GM19043 (cell line): ENCODE measurements at regions not wholly inside any gene's neighbourhood (a gene's known extent, or its start where the extent isn't known, plus 50 kb on each side); places are given as distances from the start of the nearest gene placed in this dataset.
A peak's percentile ranks its signal among the peaks of the same experiment; 100 is the strongest.
"Not testable (repeated sequence)": the region's sequence is repeated elsewhere in the genome, so short reads cannot be mapped to it uniquely, and the experiment has no call there.

Source experiments
- ATAC-seq: cut with Tn5 transposase; IDR thresholded peaks from one replicate; pipeline ENCODE4 v1.9.1; 2021; ENCODE audit warnings: low read depth; ENCODE audit not compliant: unreplicated experiment

DNA sequence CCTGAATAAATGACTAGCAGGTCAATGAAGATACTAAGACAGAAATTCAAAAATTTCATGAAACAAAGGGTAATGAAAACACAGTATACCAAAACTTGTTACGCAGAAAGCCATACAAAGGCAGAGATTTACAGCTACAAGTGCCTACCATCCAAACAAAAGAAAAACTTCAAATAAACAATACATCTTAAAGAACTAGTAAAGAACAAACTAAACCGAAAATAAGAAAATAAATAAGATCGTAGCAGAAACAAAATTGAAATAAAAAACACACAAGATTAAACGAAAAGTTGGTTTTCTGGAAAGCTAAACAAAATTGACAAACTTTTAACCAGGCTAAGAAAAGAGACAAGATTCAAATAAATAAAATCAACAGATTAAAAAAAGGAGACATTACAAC lies 51.5 kb downstream of the VPREB1 start:
- not testable (repeated sequence) for ATAC-seq

DNA sequence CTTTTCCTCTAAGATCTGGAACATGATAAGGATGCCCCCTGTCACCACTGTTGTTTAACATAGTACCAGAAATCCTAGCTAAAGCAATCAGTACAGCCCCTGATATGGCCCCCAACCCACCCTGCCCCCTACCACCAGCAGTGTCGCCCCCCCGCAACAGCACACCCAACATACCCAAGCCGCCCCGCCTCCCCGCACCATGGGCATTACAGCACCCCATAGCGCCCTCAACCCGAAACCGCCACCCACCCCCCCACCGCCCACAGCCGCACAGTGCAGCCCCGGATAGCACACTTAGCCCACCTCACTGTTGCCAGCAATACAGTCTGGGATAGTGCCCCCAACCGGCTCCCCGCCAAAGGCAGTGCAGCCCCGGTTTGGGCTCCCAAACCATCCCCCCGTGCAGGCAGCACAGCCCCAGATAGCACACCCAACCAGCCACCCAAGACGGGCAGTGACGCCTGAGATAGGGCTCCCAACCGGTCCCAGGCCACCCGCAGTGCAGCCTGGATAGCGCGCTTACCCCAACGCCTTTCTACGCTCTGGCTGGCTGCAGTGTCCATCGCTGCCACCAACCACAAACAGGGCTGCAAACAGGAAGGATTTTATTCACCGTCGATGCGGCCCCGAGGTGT lies 52.7 kb downstream of the VPREB1 start:
- not testable (repeated sequence) for ATAC-seq

DNA sequence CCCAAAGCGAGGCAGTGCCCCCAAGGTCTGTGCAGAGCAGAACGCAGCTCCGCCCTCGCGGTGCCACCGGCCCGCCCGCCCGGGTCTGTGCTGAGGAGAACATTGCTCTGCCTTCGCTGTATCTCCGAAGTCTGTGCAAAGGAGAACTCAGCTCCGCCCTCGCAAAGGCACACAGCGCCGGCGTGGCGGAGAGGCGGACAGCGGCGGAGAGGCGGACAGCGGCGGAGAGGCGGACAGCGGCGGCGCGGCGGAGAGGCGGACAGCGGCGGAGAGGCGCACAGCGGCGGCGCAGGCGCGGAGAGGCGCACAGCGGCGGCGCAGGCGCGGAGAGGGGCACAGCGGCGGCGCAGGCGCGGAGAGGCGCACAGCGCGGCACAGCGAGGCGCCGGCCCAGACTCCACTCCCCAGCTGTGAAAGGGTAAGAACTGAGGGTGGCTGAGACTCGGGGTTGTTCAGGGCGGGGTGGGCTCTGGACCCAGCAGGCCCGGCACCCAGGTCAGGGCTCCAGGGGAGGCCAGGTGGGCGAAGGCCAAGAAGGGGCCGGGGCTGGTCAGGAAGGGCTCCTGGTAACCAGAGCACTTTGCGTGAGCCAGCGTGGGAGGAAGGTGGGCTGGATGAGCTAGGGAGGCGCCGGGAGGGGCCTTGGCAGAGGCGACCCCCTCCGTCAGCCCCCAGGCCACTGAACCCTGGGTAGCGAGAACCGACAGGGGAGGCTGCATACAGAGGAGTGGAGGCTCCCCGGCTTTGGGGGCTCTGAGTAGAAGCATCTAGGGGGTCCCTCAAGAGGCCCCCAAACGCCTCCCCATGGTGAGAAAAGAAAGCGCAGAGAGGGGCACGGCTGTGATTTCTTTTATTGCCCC lies 53.4 kb downstream of the VPREB1 start:
- ATAC-seq, result peak; percentile 53

DNA sequence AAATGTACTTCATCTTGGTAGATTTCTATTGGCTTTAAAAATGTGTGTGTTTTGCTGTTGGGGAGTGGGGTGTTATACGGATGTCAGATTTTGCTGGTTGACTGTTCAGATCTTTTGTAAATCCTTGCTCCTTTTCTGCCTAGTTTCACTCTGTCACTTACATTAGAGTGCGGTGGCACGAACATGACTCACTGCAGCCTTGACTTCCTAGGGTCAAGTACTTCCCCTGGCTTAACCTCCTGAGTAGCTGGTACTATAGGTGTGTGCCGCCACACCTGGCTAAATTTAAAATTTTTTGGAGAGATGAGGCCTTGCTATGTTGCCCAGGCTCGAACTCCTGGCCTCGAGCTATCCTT lies 54.0 kb downstream of the VPREB1 start:
- ATAC-seq, result not testable (repeated sequence)

DNA sequence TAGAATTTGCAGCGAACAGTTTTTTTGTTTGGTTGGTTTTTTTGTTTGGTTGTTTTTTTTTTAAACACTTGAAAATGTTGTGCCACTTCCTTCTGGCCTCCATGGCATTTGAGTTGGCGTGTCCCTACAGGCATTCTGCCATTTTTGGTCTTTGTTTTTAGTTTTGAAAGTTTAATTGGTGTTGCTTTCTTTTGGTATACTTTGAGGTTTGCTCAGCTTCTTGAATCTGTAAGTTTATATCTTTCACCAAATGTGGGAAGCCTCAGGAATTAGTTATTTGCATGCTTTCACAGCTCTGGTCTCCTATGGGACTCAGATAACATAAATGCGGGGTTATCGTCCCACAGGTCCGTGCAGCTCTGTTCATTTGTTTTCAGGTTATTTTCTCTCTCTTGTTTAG lies 55.9 kb downstream of the VPREB1 start:
- ATAC-seq, result not testable (repeated sequence)

DNA sequence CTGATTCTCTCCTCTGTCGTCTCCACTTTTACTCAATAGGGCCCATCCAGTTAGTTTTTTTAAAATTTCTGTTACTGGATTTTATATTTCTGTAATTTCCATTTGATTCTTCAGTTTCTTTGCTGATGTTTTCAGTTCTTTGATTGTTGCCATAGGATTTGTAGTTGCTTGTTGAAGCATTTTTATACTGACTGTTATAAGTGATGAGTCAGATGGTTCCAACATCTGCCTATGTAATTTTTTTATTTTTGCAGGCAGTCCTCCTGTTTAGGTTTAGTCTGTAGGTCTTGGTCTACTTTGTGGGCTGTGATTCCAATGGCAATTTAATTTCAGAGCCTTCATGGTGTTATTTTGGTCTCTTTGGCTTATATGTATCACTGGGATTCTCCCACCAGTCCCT lies 56.4 kb downstream of the VPREB1 start:
- ATAC-seq, result not testable (repeated sequence)

DNA sequence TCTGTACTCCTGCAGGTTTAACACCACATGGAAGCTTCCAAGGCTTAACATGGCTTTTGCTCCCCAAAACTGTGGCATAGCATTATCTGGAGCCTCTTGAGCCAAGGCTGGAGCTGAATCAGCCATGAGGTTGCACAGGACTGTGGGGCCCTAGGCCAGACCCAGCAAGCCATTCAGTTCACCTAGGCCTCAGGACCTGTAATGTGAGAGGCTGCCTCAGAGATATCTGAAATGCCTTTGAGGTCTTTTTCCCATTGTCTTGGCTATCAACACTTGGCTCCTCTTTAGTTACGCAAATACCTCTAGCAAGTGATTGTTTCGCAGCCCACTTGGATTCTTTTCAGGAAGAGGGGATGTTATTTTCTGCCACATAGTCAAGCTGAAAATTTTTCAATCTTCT lies 72.0 kb downstream of the VPREB1 start:
- ATAC-seq, result no peak

DNA sequence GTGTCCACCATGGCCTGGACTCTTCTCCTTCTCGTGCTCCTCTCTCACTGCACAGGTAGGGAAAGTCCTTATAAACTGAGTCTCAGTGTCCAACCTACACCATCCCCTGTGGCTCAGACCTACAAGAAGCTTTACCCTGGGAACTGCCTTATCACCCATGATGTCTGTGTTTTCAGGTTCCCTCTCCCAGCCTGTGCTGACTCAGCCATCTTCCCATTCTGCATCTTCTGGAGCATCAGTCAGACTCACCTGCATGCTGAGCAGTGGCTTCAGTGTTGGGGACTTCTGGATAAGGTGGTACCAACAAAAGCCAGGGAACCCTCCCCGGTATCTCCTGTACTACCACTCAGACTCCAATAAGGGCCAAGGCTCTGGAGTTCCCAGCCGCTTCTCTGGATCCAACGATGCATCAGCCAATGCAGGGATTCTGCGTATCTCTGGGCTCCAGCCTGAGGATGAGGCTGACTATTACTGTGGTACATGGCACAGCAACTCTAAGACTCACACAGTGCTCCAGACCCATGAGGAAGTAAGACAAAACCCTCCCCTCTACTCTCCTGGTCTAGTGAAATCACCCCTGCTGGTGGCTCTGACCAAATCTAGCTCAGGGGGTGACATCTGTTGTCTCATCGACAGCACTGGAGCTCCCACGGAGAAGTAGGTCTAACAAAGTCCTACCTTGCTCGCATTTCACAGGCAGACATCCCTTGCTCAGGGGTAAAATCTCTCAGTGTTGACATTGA lies 74.3 kb downstream of the VPREB1 start:
- no peak for ATAC-seq

DNA sequence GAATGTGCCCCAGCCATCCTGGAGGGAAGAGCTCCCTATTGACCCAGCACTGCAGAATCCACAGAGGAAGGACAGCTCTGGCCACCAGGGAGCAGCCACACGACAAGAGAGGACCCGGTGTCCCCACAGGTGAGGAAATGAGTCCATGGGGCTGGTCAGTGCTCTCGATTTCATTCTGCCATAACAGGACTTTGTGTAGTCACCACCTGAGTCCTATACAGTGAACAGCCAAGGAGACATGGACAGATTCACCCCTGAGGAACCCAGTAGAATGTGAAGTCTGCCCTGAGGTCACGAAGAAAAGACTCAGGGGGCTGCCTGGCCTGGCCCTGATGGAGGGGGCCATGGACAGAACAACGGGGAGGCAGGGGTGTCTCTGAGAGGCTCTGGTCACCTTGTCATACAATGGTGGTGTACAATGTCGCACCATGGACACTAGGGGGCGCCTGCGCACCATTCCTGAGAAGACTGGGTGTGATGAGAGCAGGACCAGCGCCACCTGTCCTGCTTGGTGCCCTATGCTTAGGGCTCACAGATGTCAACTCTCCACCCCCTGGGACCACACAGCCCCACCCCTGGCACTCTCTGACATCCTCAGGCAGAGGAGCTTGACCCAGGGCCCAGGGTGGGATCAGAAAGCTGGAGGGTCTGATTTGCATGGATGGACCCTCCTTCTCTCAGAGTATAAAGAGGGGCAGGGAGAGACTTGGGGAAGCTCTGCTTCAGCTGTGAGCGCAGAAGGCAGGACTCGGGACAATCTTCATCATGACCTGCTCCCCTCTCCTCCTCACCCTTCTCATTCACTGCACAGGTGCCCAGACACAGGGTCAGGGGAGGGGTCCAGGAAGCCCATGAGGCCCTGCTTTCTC lies 77.4 kb downstream of the VPREB1 start:
- not testable (repeated sequence) for ATAC-seq

DNA sequence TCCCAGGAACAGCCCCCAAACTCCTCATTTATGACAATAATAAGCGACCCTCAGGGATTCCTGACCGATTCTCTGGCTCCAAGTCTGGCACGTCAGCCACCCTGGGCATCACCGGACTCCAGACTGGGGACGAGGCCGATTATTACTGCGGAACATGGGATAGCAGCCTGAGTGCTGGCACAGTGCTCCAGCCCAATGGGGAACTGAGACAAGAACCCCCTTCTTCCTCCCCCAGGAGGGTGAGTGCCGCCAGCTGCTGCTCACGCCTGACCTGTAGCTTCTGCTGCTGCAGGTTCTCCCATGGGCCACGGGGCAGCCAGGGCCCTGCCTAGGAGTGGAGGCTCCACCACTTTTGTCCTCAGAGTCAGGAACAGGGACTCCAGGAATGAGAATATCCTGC lies 78.2 kb downstream of the VPREB1 start:
- no peak for ATAC-seq

DNA sequence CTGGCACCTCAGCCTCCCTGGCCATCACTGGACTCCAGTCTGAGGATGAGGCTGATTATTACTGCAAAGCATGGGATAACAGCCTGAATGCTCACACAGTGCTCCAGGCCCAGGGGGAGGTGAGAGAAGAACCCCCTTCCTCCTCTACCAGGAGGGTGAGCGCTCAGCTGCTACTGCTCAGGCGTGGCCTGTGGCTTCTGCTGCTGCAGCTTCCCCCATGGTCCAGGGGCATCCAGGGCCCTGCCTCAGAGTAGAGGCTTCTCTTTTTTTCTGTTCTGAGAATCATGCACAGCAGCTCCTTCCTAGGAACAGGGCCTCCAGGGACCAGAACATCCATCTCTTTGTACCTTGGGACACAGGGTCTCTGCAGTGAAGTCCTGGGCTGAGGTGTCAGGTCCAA lies 83.1 kb downstream of the VPREB1 start:
- no peak for ATAC-seq

DNA sequence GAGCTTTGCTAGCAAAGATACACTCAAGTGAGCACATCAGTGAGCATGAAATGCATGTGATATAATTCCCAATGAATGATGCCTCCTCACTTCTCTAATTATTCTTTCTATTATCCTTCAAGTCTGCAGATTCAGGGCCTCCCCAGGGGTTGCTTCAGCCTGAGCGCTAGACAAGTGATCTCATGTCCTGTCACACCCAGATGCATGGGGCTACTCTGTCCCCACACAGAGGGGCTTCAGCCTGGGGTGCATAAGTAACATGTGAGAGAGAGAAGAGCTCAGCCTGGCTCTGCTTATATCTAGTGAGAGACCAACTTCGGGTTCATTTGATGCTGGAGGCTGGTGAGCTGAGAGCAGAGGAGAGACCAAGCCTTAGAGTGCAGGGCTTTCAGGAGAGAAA lies 85.2 kb downstream of the VPREB1 start:
- no peak for ATAC-seq

DNA sequence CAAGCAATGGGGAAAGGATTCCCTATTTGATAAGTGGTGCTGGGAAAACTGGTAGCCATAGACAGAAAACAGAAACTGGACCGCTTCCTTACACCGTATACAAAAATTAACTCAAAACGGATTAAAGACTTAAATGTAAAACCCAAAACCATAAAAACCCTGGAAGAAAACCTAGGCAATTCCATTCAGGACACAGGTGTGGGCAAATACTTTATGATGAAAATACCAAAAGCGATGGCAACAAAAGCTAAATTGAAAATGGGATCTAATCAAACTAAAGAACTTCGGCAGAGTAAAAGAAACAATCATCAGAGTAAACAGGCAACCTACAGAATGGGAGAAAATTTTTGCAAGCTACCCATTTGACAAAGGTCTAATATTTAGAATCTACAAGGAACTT lies 91.1 kb downstream of the VPREB1 start:
- not testable (repeated sequence) for ATAC-seq

DNA sequence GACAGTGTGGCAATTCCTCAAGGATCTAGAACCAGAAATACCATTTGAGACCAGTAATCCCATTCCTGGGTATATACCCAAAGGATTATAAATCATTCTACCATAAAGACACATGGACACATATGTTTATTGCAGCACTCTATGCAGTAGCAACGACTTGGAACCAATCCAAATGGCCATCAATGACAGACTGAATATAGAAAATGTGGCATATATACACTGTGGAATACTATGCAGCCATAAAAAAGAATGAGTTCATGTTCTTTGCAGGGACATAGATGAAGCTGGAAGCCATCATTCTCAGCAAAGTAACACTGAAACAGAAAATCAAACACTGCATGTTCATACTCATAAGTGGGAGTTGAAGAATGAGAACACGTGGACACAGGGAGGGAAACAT lies 91.7 kb downstream of the VPREB1 start:
- ATAC-seq, result not testable (repeated sequence)

DNA sequence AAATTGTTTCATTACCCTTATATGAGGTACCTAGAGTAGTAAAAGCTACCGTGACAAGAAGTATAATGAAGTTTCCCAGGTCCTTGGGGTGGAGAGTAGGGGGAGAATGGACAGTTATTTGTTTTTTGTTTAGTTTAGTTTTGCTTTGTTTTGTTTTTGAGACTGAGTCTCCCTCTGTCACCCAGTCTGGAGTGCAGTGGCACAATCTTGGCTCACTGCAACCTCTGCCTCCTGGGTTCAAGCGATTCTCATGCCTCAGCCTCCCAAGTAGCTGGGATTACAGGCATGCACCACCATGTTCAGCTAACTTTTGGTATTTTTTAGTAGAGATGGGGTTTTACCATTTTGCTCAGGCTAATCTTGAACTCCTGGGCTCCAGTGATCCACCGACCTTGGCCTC lies 94.2 kb downstream of the VPREB1 start:
- ATAC-seq, result not testable (repeated sequence)

DNA sequence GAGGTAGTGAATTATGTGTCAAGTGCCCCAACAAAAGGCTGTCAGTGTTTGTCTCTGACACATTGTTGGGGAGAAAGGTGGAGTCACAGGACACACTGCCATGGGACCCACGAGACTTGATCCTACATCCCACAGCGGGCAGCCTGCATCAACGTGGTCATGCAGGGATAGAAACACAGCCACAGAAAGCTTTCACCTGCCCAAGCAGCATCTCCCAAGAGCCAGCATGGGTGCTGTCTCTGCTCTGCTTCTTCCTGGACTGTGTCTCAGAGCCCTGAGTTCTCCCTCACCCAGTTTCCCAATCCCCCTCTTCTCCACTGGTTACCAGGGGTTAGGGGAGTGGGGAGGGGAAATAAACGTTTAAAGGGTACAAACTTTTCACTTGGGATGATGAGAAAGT lies 97.2 kb downstream of the VPREB1 start:
- ATAC-seq, result no peak

DNA sequence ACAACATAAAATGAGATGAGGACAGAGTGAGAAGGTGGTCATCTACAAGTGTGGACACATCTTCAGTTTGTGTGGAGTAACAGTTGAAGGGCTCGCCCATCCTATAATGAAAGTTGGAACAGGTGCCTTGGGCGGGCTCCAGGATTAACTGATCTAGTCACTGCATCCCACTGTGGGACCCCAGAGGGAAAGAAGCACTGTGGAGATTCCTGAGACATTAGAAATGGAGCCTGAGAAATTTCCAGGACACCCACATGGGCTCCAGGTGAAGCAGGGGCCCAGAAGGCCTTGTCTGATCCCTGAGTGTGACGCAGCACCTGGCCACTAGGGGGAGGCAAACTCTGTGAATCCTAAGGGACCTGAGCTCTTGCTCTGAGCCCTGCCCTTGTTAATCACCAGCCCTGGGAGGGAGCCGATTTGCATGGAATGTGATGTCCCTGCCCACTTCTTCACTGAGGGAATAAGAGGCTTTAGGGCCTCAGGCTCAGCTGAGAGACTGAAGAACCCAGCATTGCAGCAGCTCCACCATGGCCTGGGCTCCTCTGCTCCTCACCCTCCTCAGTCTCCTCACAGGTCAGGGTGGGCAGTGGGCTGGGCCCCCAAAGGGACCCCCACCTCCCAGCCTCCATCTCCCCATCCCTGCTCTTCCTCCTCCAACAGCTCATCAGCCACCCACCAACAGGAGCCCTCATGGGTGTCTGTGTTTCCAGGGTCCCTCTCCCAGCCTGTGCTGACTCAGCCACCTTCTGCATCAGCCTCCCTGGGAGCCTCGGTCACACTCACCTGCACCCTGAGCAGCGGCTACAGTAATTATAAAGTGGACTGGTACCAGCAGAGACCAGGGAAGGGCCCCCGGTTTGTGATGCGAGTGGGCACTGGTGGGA lies 98.4 kb downstream of the VPREB1 start:
- ATAC-seq, result no peak

DNA sequence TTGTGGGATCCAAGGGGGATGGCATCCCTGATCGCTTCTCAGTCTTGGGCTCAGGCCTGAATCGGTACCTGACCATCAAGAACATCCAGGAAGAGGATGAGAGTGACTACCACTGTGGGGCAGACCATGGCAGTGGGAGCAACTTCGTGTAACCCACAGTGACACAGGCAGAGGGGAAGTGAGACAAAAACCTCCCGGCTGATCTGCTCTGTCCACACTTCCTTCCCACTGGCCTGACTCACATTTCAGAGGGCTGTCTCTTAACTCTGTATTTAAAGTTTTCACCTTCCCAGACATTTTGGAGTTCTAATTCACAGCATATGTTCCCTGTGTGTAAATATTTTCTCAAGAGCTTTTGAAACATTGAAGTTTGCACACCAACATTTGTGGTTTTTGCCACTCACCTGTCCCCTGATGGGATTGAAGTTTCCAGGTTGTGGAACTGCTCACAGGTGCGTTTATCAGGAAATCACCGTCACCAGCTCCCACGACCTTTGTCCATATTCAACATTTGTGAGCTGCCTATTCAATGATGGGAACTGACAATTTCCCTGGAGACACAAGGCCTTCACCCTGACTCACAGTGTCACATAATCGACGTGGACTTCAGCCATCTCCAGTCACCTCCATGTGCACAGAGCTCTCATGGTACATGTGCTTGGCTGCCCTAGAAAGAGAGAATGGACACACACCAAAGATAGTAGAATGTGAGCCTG lies 99.2 kb downstream of the VPREB1 start:
- ATAC-seq, result no peak

DNA sequence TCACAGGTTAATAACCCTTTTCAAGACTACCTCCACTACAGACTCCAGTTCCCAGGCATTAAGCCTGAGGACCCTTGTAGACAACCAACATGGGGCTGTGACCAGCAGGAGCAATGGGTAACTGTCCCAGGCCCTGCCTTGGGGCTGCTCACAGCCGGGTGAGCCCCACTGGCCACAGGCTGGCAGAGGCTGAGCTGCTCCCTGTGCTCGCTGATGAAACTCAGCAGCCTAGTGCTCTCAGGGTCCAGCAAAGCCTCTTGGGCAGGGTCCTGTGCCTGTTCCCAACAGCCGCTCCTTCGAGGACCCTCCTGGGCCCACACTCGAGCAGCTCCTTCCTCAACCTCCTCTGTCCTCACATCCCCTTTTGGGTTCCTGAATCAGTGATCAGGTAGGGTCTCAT lies 99.8 kb downstream of the VPREB1 start:
- ATAC-seq, result no peak
